ENCODE measurements at regions not wholly inside any gene's neighbourhood (a gene's known extent, or its start where the extent isn't known, plus 50 kb on each side); places are given as distances from the start of the nearest gene placed in this dataset.

- Histone ChIP-seq H3K27ac (no peak overlapping the region), H3K4me3 (no peak overlapping the region), H3K9me3 (no peaks in the 10 kb centered on the region), H3K4me1 (peaks cover 0 to 3% (median 0%) of the 10 kb centered on the region in 6 donors), H3K27me3 (replicated peaks in 1 of 7) (no peaks in the 10 kb centered on the region), H3K36me3 (no peaks in the 10 kb centered on the region)
- no peak for TF ChIP-seq POLR2A (IDR thresholded peaks at IDR 0.05)
- TF ChIP-seq POLR2AphosphoS5 (IDR thresholded peaks at IDR 0.05): no peak
- TF ChIP-seq CTCF (IDR thresholded peaks at IDR 0.05 in 8 of 11, conservative IDR thresholded peaks at IDR 0.05 in 3 of 11): no peak
- no peak for DNase-seq
- WGBS, 5 donors: 77 to 86% (median 83%) methylated on average over 4 of the region's 4 CpGs
- intact Hi-C loops (cut with DNase I; ENCODE audit: low total_unique reads): no loop called here
Observed at GRCh38 chr4:138770818-138771217, 244.8 kb upstream of the NOCT start.

GRCh38 chr4:138766332-138766731 lies 249.2 kb upstream of the NOCT start:
- no peaks in the 10 kb centered on the region for H3K9me3 ChIP-seq
- TF ChIP-seq CTCF (IDR thresholded peaks at IDR 0.05 in 8 of 11, conservative IDR thresholded peaks at IDR 0.05 in 3 of 11) (no peak), POLR2AphosphoS5 (IDR thresholded peaks at IDR 0.05) (no peak), POLR2A (IDR thresholded peaks at IDR 0.05) (no peak)
- no peaks in the 10 kb centered on the region for H3K36me3 ChIP-seq
- no peak overlapping the region for H3K27ac ChIP-seq
- no peak overlapping the region for H3K4me3 ChIP-seq
- no peaks in the 10 kb centered on the region for H3K4me1 ChIP-seq
- 77 to 88% (median 83%) methylated on average over 8 of the region's 8 CpGs for WGBS, 5 donors
- intact Hi-C loops (cut with DNase I; ENCODE audit: low total_unique reads): no loop called here
- DNase-seq: no peak
- no peaks in the 10 kb centered on the region for H3K27me3 ChIP-seq (replicated peaks in 1 of 7)

GRCh38 chr4:138765442-138765841 lies 250.1 kb upstream of the NOCT start:
- no peak for TF ChIP-seq CTCF (IDR thresholded peaks at IDR 0.05 in 8 of 11, conservative IDR thresholded peaks at IDR 0.05 in 3 of 11)
- no peak for TF ChIP-seq POLR2A (IDR thresholded peaks at IDR 0.05)
- TF ChIP-seq POLR2AphosphoS5 (IDR thresholded peaks at IDR 0.05): no peak
- intact Hi-C loops (cut with DNase I; ENCODE audit: low total_unique reads): no loop called here
- no peak overlapping the region for H3K27ac ChIP-seq
- no peaks in the 10 kb centered on the region for H3K36me3 ChIP-seq
- no peak overlapping the region for H3K4me3 ChIP-seq
- DNase-seq: no peak
- H3K27me3 ChIP-seq (replicated peaks in 1 of 7): no peaks in the 10 kb centered on the region
- WGBS, 5 donors: 86 to 89% (median 86%) methylated on average over 3 of the region's 3 CpGs
- H3K9me3 ChIP-seq: no peaks in the 10 kb centered on the region
- H3K4me1 ChIP-seq: no peaks in the 10 kb centered on the region

- intact Hi-C loops (cut with DNase I; ENCODE audit: low total_unique reads): no loop called here
- no peak overlapping the region for H3K4me3 ChIP-seq
Observed at GRCh38 chr4:138761638-138762220, 253.9 kb upstream of the NOCT start.

More at GRCh38 chr4:138761638-138762220, 253.9 kb upstream of the NOCT start:
- Histone ChIP-seq H3K36me3 (no peaks in the 10 kb centered on the region), H3K27me3 (replicated peaks in 1 of 7) (no peaks in the 10 kb centered on the region), H3K27ac (no peak overlapping the region), H3K9me3 (no peaks in the 10 kb centered on the region), H3K4me1 (no peaks in the 10 kb centered on the region)
- TF ChIP-seq POLR2A (IDR thresholded peaks at IDR 0.05): no peak
- no peak for TF ChIP-seq POLR2AphosphoS5 (IDR thresholded peaks at IDR 0.05)
- no peak for TF ChIP-seq CTCF (IDR thresholded peaks at IDR 0.05 in 8 of 11, conservative IDR thresholded peaks at IDR 0.05 in 3 of 11)
- no peak for DNase-seq
- 67 to 89% (median 77%) methylated on average over 1 of the region's 1 CpG for WGBS, 5 donors
